Daoy (cell line): ENCODE measurements at regions not wholly inside any gene's neighbourhood (a gene's known extent, or its start where the extent isn't known, plus 50 kb on each side); places are given as distances from the start of the nearest gene placed in this dataset.

Experiments
- DNase-seq: peaks from one replicate; pipeline ENCODE4 v3.0.0-alpha.2; 2015; ENCODE audit warnings: low read depth

- no peak for DNase-seq
Measured at GRCh38 chr7:22962775-22963350, 51.1 kb downstream of the HYCC1 start.

GRCh38 chr7:22958742-22959141 lies 55.2 kb downstream of the HYCC1 start:
- DNase-seq, result no peak

GRCh38 chr7:22954251-22954650 lies 59.7 kb downstream of the HYCC1 start:
- DNase-seq, result no peak

- no peak for DNase-seq
Measured at GRCh38 chr7:22952306-22953015, 61.5 kb downstream of the HYCC1 start.

GRCh38 chr7:22949944-22950343 lies 64.0 kb downstream of the HYCC1 start:
- no peak for DNase-seq

- no peak for DNase-seq
Measured at GRCh38 chr7:22949221-22949620, 64.7 kb downstream of the HYCC1 start.

- no peak for DNase-seq
Measured at GRCh38 chr7:22948770-22949169, 65.2 kb downstream of the HYCC1 start.

GRCh38 chr7:22945584-22945983 lies 68.3 kb downstream of the HYCC1 start:
- no peak for DNase-seq

- no peak for DNase-seq
Measured at GRCh38 chr7:22944510-22944909, 69.4 kb downstream of the HYCC1 start.

- peak; percentile 43 for DNase-seq
Measured at GRCh38 chr7:22944022-22944421, 69.9 kb downstream of the HYCC1 start.

- DNase-seq, result no peak
Measured at GRCh38 chr7:22942191-22942590, 71.7 kb downstream of the HYCC1 start.

- DNase-seq, result no peak
Measured at GRCh38 chr7:22939842-22940241, 74.1 kb downstream of the HYCC1 start.

- no peak for DNase-seq
Measured at GRCh38 chr7:22937946-22938345, 76.0 kb downstream of the HYCC1 start.

- DNase-seq, result no peak
Measured at GRCh38 chr7:22936246-22936645, 77.7 kb downstream of the HYCC1 start.

GRCh38 chr7:22935269-22935668 lies 78.7 kb downstream of the HYCC1 start:
- peak; percentile 19 for DNase-seq

- DNase-seq, result peak; percentile 27
Measured at GRCh38 chr7:22934473-22935065, 79.4 kb downstream of the HYCC1 start.

- no peak for DNase-seq
Measured at GRCh38 chr7:22934023-22934422, 79.9 kb downstream of the HYCC1 start.

GRCh38 chr7:22932896-22933295 lies 81.0 kb downstream of the HYCC1 start:
- no peak for DNase-seq

GRCh38 chr7:22931011-22931410 lies 82.9 kb downstream of the HYCC1 start:
- DNase-seq, result no peak

GRCh38 chr7:22922307-22922706 lies 91.6 kb downstream of the HYCC1 start:
- no peak for DNase-seq

GRCh38 chr7:22921386-22922086 lies 92.4 kb downstream of the HYCC1 start:
- DNase-seq, result no peak

GRCh38 chr7:22920672-22921071 lies 93.3 kb downstream of the HYCC1 start:
- DNase-seq, result peak; percentile 29

- no peak for DNase-seq
Measured at GRCh38 chr7:22913158-22913557, 90.5 kb upstream of the TOMM7 start.
